ENCODE measurements at regions not wholly inside any gene's neighbourhood (a gene's known extent, or its start where the extent isn't known, plus 50 kb on each side); places are given as distances from the start of the nearest gene placed in this dataset.
A peak's percentile ranks its signal among the peaks of the same experiment; 100 is the strongest.

DNA sequence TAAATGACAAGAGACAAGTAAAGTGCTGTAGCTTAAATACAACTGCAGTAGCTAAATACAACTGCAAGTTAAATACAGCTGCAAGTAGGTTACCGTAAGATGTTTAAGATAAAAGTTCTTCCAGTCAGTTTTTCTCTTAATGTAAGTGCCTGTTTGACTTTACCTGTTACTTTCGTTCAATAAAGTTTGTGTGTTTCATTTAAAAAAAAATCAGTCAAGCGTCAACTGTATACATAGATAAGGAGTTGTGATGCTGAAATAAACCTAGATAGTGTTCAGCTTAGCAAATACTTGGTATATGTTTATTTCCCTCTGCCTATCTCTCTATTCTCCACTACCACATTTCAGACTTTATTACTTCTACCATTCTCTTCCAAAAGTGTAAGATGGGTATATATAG lies 221.2 kb downstream of the NR2F2 start:
- H3K36me3 ChIP-seq (ENCODE audit: low read depth), result no peaks in the 10 kb centered on the region
- H3K27me3 ChIP-seq (ENCODE audit: insufficient read depth, poor library complexity, severe bottlenecking), result peaks cover 33% of the 10 kb centered on the region
- H3K4me1 ChIP-seq (ENCODE audit: insufficient read depth, poor library complexity, severe bottlenecking), result no peaks in the 10 kb centered on the region
- ATAC-seq (ENCODE audit: low read depth) (no peak), DNase-seq (ENCODE audit: low spot score) (no peak)
- no peaks in the 10 kb centered on the region for H3K9me3 ChIP-seq (ENCODE audit: severe bottlenecking)
- no peak overlapping the region for H3K27ac ChIP-seq (ENCODE audit: poor library complexity, severe bottlenecking)
- no peak overlapping the region for H3K4me3 ChIP-seq (ENCODE audit: severe bottlenecking)
- TF ChIP-seq, protein P1, sequence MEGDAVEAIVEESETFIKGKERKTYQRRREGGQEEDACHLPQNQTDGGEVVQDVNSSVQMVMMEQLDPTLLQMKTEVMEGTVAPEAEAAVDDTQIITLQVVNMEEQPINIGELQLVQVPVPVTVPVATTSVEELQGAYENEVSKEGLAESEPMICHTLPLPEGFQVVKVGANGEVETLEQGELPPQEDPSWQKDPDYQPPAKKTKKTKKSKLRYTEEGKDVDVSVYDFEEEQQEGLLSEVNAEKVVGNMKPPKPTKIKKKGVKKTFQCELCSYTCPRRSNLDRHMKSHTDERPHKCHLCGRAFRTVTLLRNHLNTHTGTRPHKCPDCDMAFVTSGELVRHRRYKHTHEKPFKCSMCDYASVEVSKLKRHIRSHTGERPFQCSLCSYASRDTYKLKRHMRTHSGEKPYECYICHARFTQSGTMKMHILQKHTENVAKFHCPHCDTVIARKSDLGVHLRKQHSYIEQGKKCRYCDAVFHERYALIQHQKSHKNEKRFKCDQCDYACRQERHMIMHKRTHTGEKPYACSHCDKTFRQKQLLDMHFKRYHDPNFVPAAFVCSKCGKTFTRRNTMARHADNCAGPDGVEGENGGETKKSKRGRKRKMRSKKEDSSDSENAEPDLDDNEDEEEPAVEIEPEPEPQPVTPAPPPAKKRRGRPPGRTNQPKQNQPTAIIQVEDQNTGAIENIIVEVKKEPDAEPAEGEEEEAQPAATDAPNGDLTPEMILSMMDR (IDR thresholded peaks at IDR 0.05; ENCODE audit: poor library complexity, severe bottlenecking), result no peak

DNA sequence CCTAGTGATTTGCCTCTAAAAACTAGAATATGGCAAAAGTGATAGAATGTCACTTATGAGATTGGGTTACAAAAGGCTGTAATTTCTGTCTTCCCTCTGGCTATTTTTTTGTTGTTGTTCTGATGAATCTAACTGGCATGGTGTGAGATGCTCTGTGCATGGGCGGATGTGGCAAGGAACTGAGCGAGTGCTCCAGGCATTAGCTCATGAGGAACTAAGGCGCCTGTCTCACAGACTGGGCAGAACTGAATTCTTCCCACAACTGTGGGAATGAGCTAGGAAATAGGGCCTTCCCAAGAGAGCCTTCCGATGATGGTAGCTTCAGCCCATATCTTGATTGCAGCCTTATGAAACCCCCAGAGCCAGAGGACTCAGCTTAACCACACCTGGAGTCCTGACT lies 222.5 kb downstream of the NR2F2 start:
- Histone ChIP-seq H3K27me3 (ENCODE audit: insufficient read depth, poor library complexity, severe bottlenecking) (peaks cover 31% of the 10 kb centered on the region), H3K36me3 (ENCODE audit: low read depth) (no peaks in the 10 kb centered on the region), H3K4me1 (ENCODE audit: insufficient read depth, poor library complexity, severe bottlenecking) (no peaks in the 10 kb centered on the region), H3K4me3 (ENCODE audit: severe bottlenecking) (no peak overlapping the region), H3K9me3 (ENCODE audit: severe bottlenecking) (no peaks in the 10 kb centered on the region), H3K27ac (ENCODE audit: poor library complexity, severe bottlenecking) (no peak overlapping the region)
- ATAC-seq (ENCODE audit: low read depth) (no peak), DNase-seq (ENCODE audit: low spot score) (no peak)
- TF ChIP-seq, protein P1 (IDR thresholded peaks at IDR 0.05; ENCODE audit: poor library complexity, severe bottlenecking), result no peak

DNA sequence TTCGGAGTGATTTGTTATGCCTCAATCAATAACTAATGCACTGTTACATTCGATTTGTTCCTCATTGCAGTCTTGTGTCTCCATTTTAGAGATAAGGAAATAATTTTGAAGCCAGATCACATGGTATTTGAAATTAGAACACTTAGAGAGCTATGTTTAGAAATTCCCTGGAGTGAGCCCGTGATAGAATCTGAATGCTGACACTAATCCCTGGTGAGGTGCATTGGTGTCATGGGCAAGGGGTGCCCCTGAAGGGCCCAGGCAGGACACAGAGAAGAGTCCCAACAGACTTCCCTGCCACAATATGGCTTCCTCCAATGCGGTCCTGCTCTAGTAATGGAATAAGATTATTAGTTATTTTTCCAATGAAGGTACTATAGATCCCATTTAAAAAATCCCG lies 223.0 kb downstream of the NR2F2 start:
- Histone ChIP-seq H3K27me3 (ENCODE audit: insufficient read depth, poor library complexity, severe bottlenecking) (peaks cover 27% of the 10 kb centered on the region), H3K4me1 (ENCODE audit: insufficient read depth, poor library complexity, severe bottlenecking) (no peaks in the 10 kb centered on the region), H3K27ac (ENCODE audit: poor library complexity, severe bottlenecking) (no peak overlapping the region), H3K36me3 (ENCODE audit: low read depth) (no peaks in the 10 kb centered on the region), H3K4me3 (ENCODE audit: severe bottlenecking) (no peak overlapping the region), H3K9me3 (ENCODE audit: severe bottlenecking) (no peaks in the 10 kb centered on the region)
- TF ChIP-seq, protein P1 (IDR thresholded peaks at IDR 0.05; ENCODE audit: poor library complexity, severe bottlenecking), result no peak
- no peak for DNase-seq (ENCODE audit: low spot score)
- no peak for ATAC-seq (ENCODE audit: low read depth)

DNA sequence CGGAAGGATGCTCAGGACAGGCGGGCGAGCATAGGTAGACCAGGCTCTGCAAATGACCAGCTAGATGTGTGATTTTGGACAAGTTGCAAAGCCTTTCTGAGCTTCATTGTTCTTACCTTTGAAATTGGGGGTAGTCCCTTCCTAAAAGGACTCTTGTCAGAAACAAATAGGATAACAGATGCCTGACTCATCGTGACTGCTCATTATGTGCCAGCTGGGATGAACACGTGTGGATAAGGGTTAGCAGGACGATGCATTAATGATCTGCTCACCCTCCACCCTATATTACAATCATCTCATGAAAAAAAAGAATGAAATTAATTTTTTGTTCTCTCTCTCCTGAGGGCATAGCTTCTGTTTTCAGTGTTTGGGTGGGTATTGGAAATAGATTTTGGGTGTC lies 223.4 kb downstream of the NR2F2 start:
- Histone ChIP-seq H3K36me3 (ENCODE audit: low read depth) (no peaks in the 10 kb centered on the region), H3K4me3 (ENCODE audit: severe bottlenecking) (no peak overlapping the region), H3K4me1 (ENCODE audit: insufficient read depth, poor library complexity, severe bottlenecking) (no peaks in the 10 kb centered on the region), H3K9me3 (ENCODE audit: severe bottlenecking) (no peaks in the 10 kb centered on the region), H3K27me3 (ENCODE audit: insufficient read depth, poor library complexity, severe bottlenecking) (peaks cover 23% of the 10 kb centered on the region), H3K27ac (ENCODE audit: poor library complexity, severe bottlenecking) (no peak overlapping the region)
- DNase-seq (ENCODE audit: low spot score) (no peak), ATAC-seq (ENCODE audit: low read depth) (peak; percentile 45; the same call in 1 of the 3 replicates)
- TF ChIP-seq, protein P1 (IDR thresholded peaks at IDR 0.05; ENCODE audit: poor library complexity, severe bottlenecking), result no peak

DNA sequence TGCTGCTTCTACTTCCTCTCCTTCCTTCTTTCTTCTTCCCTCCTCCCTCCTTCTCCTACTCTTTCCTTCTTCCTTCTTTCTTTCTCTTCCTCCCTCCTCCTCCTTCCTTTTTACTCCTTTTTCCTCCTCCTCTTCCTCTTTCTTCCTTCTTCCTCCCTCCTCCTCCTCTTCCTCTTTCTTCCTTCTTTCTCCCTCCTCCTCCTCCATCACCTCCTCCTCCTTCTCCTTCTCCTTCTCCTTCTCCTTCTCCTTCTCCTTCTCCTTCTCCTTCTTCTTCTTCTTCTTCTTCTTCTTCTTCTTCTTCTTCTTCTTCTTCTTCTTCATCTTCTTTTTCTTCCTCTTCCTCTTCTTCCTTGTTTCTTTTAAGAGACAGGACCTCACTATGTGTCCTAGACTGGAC lies 224.0 kb downstream of the NR2F2 start:
- Histone ChIP-seq H3K27me3 (ENCODE audit: insufficient read depth, poor library complexity, severe bottlenecking) (peaks cover 23% of the 10 kb centered on the region), H3K36me3 (ENCODE audit: low read depth) (no peaks in the 10 kb centered on the region), H3K4me1 (ENCODE audit: insufficient read depth, poor library complexity, severe bottlenecking) (peaks cover 2% of the 10 kb centered on the region), H3K27ac (ENCODE audit: poor library complexity, severe bottlenecking) (no peak overlapping the region), H3K9me3 (ENCODE audit: severe bottlenecking) (no peaks in the 10 kb centered on the region), H3K4me3 (ENCODE audit: severe bottlenecking) (no peak overlapping the region)
- TF ChIP-seq, protein P1 (IDR thresholded peaks at IDR 0.05; ENCODE audit: poor library complexity, severe bottlenecking), result no peak
- ATAC-seq (ENCODE audit: low read depth) (no peak), DNase-seq (ENCODE audit: low spot score) (no peak)
